OCI-LY7 (cell line): ENCODE measurements at regions not wholly inside any gene's neighbourhood (a gene's known extent, or its start where the extent isn't known, plus 50 kb on each side); places are given as distances from the start of the nearest gene placed in this dataset.

Source experiments
- BruUV-seq: library from RNA; stranded (reverse); fragments of 400-500 nt; replicated peaks from 2 replicates; lab custom pipeline; 2021; lab: Mats Ljungman, UMichigan
- CTCF ChIA-PET: fragments of 300-600 bp; sonication (Branson Sonifier 250); formaldehyde crosslinking; loops from one replicate; lab custom pipeline; 2022; ENCODE audit warnings: antibody characterized with exemption; ENCODE audit not compliant: unreplicated experiment; lab: Charles Lee
- POLR2A ChIA-PET: fragments of 300-600 bp; sonication (Branson Sonifier 250); formaldehyde crosslinking; loops from one replicate; lab custom pipeline; 2022; ENCODE audit warnings: antibody characterized with exemption; lab: Charles Lee
- DNase-seq: peaks from one replicate; pipeline ENCODE4 v3.0.0-alpha.2; 2015; ENCODE audit warnings: low spot score
- H2AFZ ChIP-seq: fragments of 200-600 bp; sonication (generic), shearing (Covaris generic); 2 replicates; pipeline ENCODE4 v1.6.1; 2014; ENCODE audit warnings: mild to moderate bottlenecking, antibody characterized with exemption, low read length, moderate library complexity
- H3K27ac ChIP-seq: fragments of 200-600 bp; sonication (generic); 2 replicates; pipeline ENCODE4 v1.5.1; 2014; ENCODE audit warnings: mixed run types, low read depth, mild to moderate bottlenecking, moderate library complexity, low read length, inconsistent platforms; ENCODE audit not compliant: poor library complexity, severe bottlenecking
- H3K36me3 ChIP-seq: fragments of 200-600 bp; sonication (generic); 2 replicates; pipeline ENCODE4 v1.6.1; 2014; ENCODE audit warnings: mild to moderate bottlenecking, antibody characterized with exemption, low read length, moderate library complexity, mixed read lengths; ENCODE audit not compliant: insufficient read depth
- H3K4me1 ChIP-seq: fragments of 200-600 bp; sonication (generic); 2 replicates; pipeline ENCODE4 v1.5.1; 2014; ENCODE audit warnings: mild to moderate bottlenecking, low read length; ENCODE audit not compliant: insufficient read depth, poor library complexity, severe bottlenecking
- H3K4me2 ChIP-seq: fragments of 200-600 bp; sonication (generic); 2 replicates; pipeline ENCODE4 v1.6.1; 2014; ENCODE audit warnings: mild to moderate bottlenecking, low read length
- H3K4me3 ChIP-seq: fragments of 200-600 bp; sonication (generic); 2 replicates; pipeline ENCODE4 v1.5.1; 2014; ENCODE audit warnings: mild to moderate bottlenecking, low read depth, low read length; ENCODE audit not compliant: poor library complexity, severe bottlenecking
- H3K79me2 ChIP-seq: fragments of 200-600 bp; sonication (generic); 2 replicates; pipeline ENCODE4 v1.6.1; 2016; ENCODE audit warnings: low read depth, mild to moderate bottlenecking, low read length, moderate library complexity, mixed read lengths; ENCODE audit not compliant: insufficient read depth
- H3K9me2 ChIP-seq: fragments of 200-600 bp; sonication (generic); 2 replicates; pipeline ENCODE4 v1.6.1; 2016; ENCODE audit warnings: mild to moderate bottlenecking, low read length, mixed read lengths; ENCODE audit not compliant: insufficient read depth
- H3K9me3 ChIP-seq: fragments of 200-600 bp; sonication (generic); 2 replicates; pipeline ENCODE4 v1.6.1; 2014; ENCODE audit warnings: mild to moderate bottlenecking, mixed run types, low read length, mixed read lengths
- H4K20me1 ChIP-seq: fragments of 200-600 bp; sonication (generic); 2 replicates; pipeline ENCODE4 v1.6.1; 2014; ENCODE audit warnings: mild to moderate bottlenecking, antibody characterized with exemption, low read length, moderate library complexity, mixed read lengths; ENCODE audit not compliant: insufficient read depth
- CTCF ChIP-seq: fragments of 200-600 bp; sonication (generic); conservative IDR thresholded peaks from 2 replicates; pipeline ENCODE4 v1.5.1; 2014; ENCODE audit warnings: mild to moderate bottlenecking, antibody characterized with exemption, low read length, moderate library complexity, mixed read lengths
- EZH2phosphoT487 ChIP-seq: fragments of 200-600 bp; sonication (generic); IDR thresholded peaks from 2 replicates; pipeline ENCODE4 v1.6.1; 2018; ENCODE audit warnings: low read depth, borderline replicate concordance, mild to moderate bottlenecking, mixed run types, antibody characterized with exemption, low read length, moderate library complexity, mixed read lengths
- intact Hi-C: fragments of 100-400 bp; cut with micrococcal nuclease; formaldehyde crosslinking; loops from one replicate; pipeline ENCODE4 v1.10.0; 2022; ENCODE audit not compliant: unreplicated experiment

- POLR2A ChIA-PET = no interaction called here
- DNase-seq = no peak
- no peaks in the 10 kb centered on the region for H3K79me2 ChIP-seq
- H3K9me3 ChIP-seq = no peaks in the 10 kb centered on the region
- intact Hi-C loops = no loop called here
- no peak overlapping the region for H3K27ac ChIP-seq
- no TSS peak for BruUV-seq
- no peak overlapping the region for H2AFZ ChIP-seq
- no peak overlapping the region for H3K4me2 ChIP-seq
- H3K4me3 ChIP-seq = no peak overlapping the region
- no peaks in the 10 kb centered on the region for H3K36me3 ChIP-seq
- CTCF ChIA-PET = no interaction called here
- H4K20me1 ChIP-seq = no peaks in the 10 kb centered on the region
- no peaks in the 10 kb centered on the region for H3K9me2 ChIP-seq
- H3K4me1 ChIP-seq = no peaks in the 10 kb centered on the region
- no peak for TF ChIP-seq CTCF
- no peak for TF ChIP-seq EZH2phosphoT487
These were observed 74.7 kb upstream of the PHF21B start for GRCh38 chr22:45084400-45084920.

GRCh38 chr22:45087802-45088201 is 75.9 kb upstream of the NUP50 start:
- no peak overlapping the region for H3K4me3 ChIP-seq
- BruUV-seq = no TSS peak
- DNase-seq = no peak
- TF ChIP-seq CTCF (no peak), EZH2phosphoT487 (no peak)
- H3K79me2 ChIP-seq = no peaks in the 10 kb centered on the region
- H3K4me1 ChIP-seq = no peaks in the 10 kb centered on the region
- H2AFZ ChIP-seq = no peak overlapping the region
- H3K27ac ChIP-seq = no peak overlapping the region
- ChIA-PET CTCF (no interaction called here), POLR2A (no interaction called here)
- H3K9me2 ChIP-seq = no peaks in the 10 kb centered on the region
- no peaks in the 10 kb centered on the region for H4K20me1 ChIP-seq
- H3K36me3 ChIP-seq = no peaks in the 10 kb centered on the region
- no peak overlapping the region for H3K4me2 ChIP-seq
- intact Hi-C loops = no loop called here
- no peaks in the 10 kb centered on the region for H3K9me3 ChIP-seq

- Histone ChIP-seq H3K4me3 (no peak overlapping the region), H3K4me1 (no peaks in the 10 kb centered on the region), H3K36me3 (no peaks in the 10 kb centered on the region), H3K4me2 (no peak overlapping the region), H3K27ac (no peak overlapping the region), H3K9me3 (no peaks in the 10 kb centered on the region), H3K9me2 (no peaks in the 10 kb centered on the region), H2AFZ (no peak overlapping the region), H3K79me2 (no peaks in the 10 kb centered on the region), H4K20me1 (no peaks in the 10 kb centered on the region)
- ChIA-PET POLR2A (no interaction called here), CTCF (no interaction called here)
- intact Hi-C loops = no loop called here
- TF ChIP-seq EZH2phosphoT487 (no peak), CTCF (no peak)
- no TSS peak for BruUV-seq
- DNase-seq = no peak
These were observed 75.1 kb upstream of the NUP50 start for GRCh38 chr22:45088576-45088975.
